Gastrocnemius medialis (tissue), 4 donors: ENCODE measurements at regions not wholly inside any gene's neighbourhood (a gene's known extent, or its start where the extent isn't known, plus 50 kb on each side); places are given as distances from the start of the nearest gene placed in this dataset.
A peak's percentile ranks its signal among the peaks of the same experiment; 100 is the strongest.

Experiments
- ATAC-seq, 2 donors: fragments of 150-250 bp; one replicate each; pipeline ENCODE4 v1.9.1; 2016
- DNase-seq, 2 donors: peaks; one replicate each; pipeline ENCODE4 v3.0.0-alpha.2; 2019
- H3K27ac ChIP-seq, 4 donors: fragments of 200-600 bp; sonication (generic); 1 replicate in 1 of 4; 2 replicates in 3 of 4; pipeline ENCODE4 v1.5.1; 2016 to 2018; ENCODE audit warnings: mild to moderate bottlenecking in 2 of 4, moderate library complexity in 1 of 4
- H3K27me3 ChIP-seq, 3 donors: fragments of 200-600 bp; sonication (generic) in 2 of 3; 1 replicate in 1 of 3; 2 replicates in 2 of 3; pipeline versions ENCODE4 v1.5.1 to v1.6.0; 2016 to 2019; ENCODE audit warnings: mild to moderate bottlenecking in 1 of 3, moderate library complexity in 1 of 3
- H3K36me3 ChIP-seq, 2 donors: fragments of 200-600 bp; sonication (generic) in 1 of 2; one replicate each; pipeline ENCODE4 v1.5.1; 2017 to 2018
- H3K4me1 ChIP-seq, 2 donors: fragments of 200-600 bp; sonication (generic) in 1 of 2; one replicate each; pipeline ENCODE4 v1.5.1; 2016 to 2017; ENCODE audit warnings: mild to moderate bottlenecking in 2 of 2
- H3K4me3 ChIP-seq, 4 donors: fragments of 200-600 bp; sonication (generic) in 3 of 4; 1 replicate in 1 of 4; 2 replicates in 3 of 4; pipeline ENCODE4 v1.5.1; 2016 to 2019; ENCODE audit warnings: mild to moderate bottlenecking in 2 of 4
- H3K9me3 ChIP-seq, 3 donors: fragments of 200-600 bp; sonication (generic) in 2 of 3; 1 replicate in 1 of 3; 2 replicates in 2 of 3; pipeline ENCODE4 v1.5.1; 2016 to 2019
- CTCF ChIP-seq, 5 experiments: fragments of 450-650 bp in 3 of 5; fragments of 200-600 bp in 2 of 5; sonication (generic) in 2 of 5; IDR thresholded peaks in 4 of 5; conservative IDR thresholded peaks in 1 of 5; 1 replicate in 4 of 5; 2 replicates in 1 of 5; pipeline ENCODE4 v1.5.1; 2016 to 2019; ENCODE audit warnings: antibody characterized with exemption in 5 of 5, mild to moderate bottlenecking in 3 of 5, moderate library complexity in 3 of 5
- POLR2A ChIP-seq, 2 donors: fragments of 450-650 bp; IDR thresholded peaks; one replicate each; pipeline ENCODE4 v1.6.1; 2017; ENCODE audit warnings: antibody characterized with exemption in 2 of 2, mild to moderate bottlenecking in 2 of 2, moderate library complexity in 2 of 2
- in situ Hi-C, 4 donors: fragments of 200-750 bp; cut with MboI; loops; one replicate each; pipeline versions ENCODE4 v1.15.0 to v1.8.0; 2017; ENCODE audit warnings: low sequenced_read_pairs in 4 of 4
- intact Hi-C: fragments of 100-400 bp; cut with DNase I; formaldehyde crosslinking; loops from one replicate; pipeline ENCODE4 v1.15.1; 2023; ENCODE audit warnings: low total_unique reads

GRCh38 chr21:15443740-15444117, 286.1 kb upstream of the USP25 start:
- ATAC-seq (no peak), DNase-seq (no peak)
- intact Hi-C loops (no loop called here), in situ Hi-C loops (no loop called here)
- Histone ChIP-seq H3K9me3 (no peaks in the 10 kb centered on the region), H3K4me3 (peak overlapping the region in 2 of 4 donors; percentile 6 to 8), H3K36me3 (no peaks in the 10 kb centered on the region), H3K27me3 (no peaks in the 10 kb centered on the region), H3K27ac (peak overlapping the region; percentile 60 to 83 (median 67)), H3K4me1 (peaks cover 40 to 55% of the 10 kb centered on the region in 2 donors)
- TF ChIP-seq CTCF (IDR thresholded peaks at IDR 0.05 in 4 of 5, conservative IDR thresholded peaks at IDR 0.05 in 1 of 5) (no peak), POLR2A (IDR thresholded peaks at IDR 0.05) (no peak)

- H3K27ac ChIP-seq = peak overlapping the region; percentile 60 to 83 (median 67)
Observed at GRCh38 chr21:15444118-15444960, 285.4 kb upstream of the USP25 start.

GRCh38 chr21:15445327-15445726, 284.5 kb upstream of the USP25 start:
- no peak for ATAC-seq
- no peak for DNase-seq
- Histone ChIP-seq H3K4me1 (peaks cover 40 to 55% of the 10 kb centered on the region in 2 donors), H3K27ac (peak overlapping the region in 2 of 4 donors; percentile 71 to 83), H3K9me3 (no peaks in the 10 kb centered on the region), H3K36me3 (no peaks in the 10 kb centered on the region), H3K27me3 (no peaks in the 10 kb centered on the region), H3K4me3 (no peak overlapping the region)
- TF ChIP-seq POLR2A (IDR thresholded peaks at IDR 0.05) = no peak
- no peak for TF ChIP-seq CTCF (IDR thresholded peaks at IDR 0.05 in 4 of 5, conservative IDR thresholded peaks at IDR 0.05 in 1 of 5)
- in situ Hi-C loops (no loop called here), intact Hi-C loops (no loop called here)

More at GRCh38 chr21:15444118-15444960, 285.4 kb upstream of the USP25 start:
- no peaks in the 10 kb centered on the region for H3K27me3 ChIP-seq
- ATAC-seq = peak; percentile 67 to 70
- peaks cover 40 to 55% of the 10 kb centered on the region in 2 donors for H3K4me1 ChIP-seq
- in situ Hi-C loops (no loop called here), intact Hi-C loops (no loop called here)
- peak; percentile 34 to 38 for DNase-seq
- no peaks in the 10 kb centered on the region for H3K9me3 ChIP-seq
- H3K4me3 ChIP-seq = peak overlapping the region in 2 of 4 donors; percentile 8 to 9
- H3K36me3 ChIP-seq = no peaks in the 10 kb centered on the region
- TF ChIP-seq POLR2A (IDR thresholded peaks at IDR 0.05) (no peak), CTCF (IDR thresholded peaks at IDR 0.05 in 4 of 5, conservative IDR thresholded peaks at IDR 0.05 in 1 of 5) (no peak)

GRCh38 chr21:15446223-15446622, 283.6 kb upstream of the USP25 start:
- intact Hi-C loops (no loop called here), in situ Hi-C loops (no loop called here)
- Histone ChIP-seq H3K9me3 (no peaks in the 10 kb centered on the region), H3K27me3 (no peaks in the 10 kb centered on the region), H3K4me3 (no peak overlapping the region), H3K36me3 (no peaks in the 10 kb centered on the region), H3K4me1 (peaks cover 35 to 50% of the 10 kb centered on the region in 2 donors), H3K27ac (peak overlapping the region in 1 of 4 donors; percentile 83)
- DNase-seq (peak in 1 of 2 donors; percentile 24), ATAC-seq (peak in 1 of 2 donors; percentile 39)
- TF ChIP-seq POLR2A (IDR thresholded peaks at IDR 0.05) (no peak), CTCF (IDR thresholded peaks at IDR 0.05 in 4 of 5, conservative IDR thresholded peaks at IDR 0.05 in 1 of 5) (no peak)
